ENCODE measurements at regions not wholly inside any gene's neighbourhood (a gene's known extent, or its start where the extent isn't known, plus 50 kb on each side); places are given as distances from the start of the nearest gene placed in this dataset.

DNA sequence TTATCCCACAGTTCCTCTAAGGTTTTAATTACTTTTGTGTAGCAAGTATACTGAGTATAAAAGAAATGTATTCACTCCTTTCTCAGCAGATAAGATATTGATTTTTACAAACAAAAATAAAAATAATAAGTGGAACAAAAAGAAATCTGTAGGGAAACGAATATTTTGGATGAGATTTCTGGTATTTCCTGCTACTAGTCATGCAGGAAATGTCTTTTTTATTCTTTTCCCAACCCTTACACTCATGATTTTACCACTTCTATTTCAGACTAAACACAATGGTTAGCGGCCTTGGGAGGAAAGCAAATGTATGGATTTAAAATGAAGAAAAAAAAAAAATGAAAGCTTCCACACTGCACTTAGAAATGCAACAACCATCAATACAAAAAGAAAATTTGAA lies 580.5 kb upstream of the MARCKS start:
- DNase-seq: no peak

DNA sequence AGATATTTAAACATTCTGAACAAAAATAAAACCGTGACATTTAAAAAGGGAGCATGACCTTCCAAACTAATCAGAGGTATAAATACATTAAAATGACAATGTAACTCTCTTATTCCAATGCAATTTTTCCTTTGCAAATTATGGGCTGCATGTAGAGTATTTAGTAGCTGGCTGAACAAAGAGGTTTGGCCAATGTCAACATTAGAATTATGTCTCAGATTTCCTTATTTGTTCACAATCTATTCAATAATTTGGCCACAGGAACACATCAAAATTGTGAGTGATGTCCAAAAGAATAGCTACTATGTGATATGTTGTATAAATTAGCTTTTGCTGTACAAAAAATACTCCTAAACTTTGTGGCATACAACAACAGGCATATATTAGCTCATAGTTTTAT lies 580.0 kb upstream of the MARCKS start:
- DNase-seq: no peak

DNA sequence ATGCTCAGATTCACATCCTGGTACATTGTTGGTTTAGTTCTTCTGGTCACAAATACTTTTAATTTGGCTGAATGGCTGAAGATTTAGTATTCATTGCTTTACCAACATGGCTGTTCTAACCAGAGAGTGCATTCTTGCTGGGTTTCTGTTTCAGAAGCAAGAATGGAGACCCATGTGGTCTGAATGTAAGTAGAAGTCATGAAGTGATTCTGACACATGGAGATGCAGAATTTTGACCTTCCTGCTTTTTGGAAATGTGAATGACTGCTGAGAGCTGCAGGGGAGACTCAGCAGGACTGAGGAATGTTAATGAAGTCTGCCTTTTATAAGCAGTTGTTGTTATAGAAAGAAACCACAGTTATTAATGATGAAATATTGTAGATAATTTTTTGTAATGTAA lies 576.1 kb upstream of the MARCKS start:
- DNase-seq: no peak

DNA sequence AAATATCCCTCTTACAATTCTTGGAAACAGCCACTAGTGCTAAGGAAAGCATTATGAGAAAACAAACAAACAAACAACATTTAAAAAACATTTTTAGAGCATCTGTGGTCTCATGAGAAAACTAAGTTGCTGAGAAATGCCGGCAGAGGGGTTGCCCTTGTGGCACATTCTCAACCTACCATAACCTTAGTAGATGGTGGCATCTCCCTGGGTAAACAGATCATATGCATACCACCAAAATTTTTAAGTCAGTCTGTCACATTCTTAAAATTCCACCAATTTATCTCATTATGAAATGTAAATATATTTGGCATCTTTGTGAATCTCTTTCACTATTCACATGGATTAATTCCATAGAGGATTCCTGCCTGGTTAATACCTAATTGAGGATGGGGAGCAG lies 575.7 kb upstream of the MARCKS start:
- DNase-seq: no peak

DNA sequence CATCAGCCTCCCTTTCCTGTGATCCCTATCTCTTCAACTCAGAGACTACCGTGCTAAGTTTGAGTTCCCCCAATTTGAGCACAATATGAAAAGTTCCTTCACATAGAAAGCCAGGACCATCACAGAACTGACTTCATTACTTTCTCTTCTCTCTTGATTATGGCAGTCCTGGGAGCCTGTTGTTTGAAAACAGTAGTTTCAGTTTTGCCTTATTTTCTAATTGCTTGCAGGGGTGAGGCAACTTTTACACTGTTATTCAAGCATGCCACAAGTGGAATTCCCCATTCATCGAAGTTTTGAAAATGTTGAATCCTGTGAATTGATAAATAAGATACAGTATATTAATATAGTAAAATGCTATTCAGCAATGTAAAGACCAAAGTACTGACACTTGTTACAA lies 569.7 kb upstream of the MARCKS start:
- no peak for DNase-seq

DNA sequence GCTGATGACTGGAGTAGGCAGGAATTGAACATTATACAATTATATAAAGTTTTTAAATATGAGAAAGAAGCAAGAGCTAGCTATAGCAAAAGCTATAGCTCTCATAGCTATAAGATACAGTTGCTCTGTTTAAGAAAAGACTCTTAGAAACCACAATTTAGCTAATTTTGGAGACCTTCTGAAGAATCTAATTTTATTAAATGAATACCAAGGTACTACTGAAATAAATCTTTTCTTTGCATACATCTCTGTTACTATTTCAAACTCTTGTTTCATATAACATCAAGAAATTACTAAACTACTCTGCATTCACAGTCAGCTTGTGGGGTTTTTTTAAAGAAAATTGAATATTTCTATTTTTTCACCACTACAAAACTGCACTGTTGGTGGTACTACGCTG lies 568.7 kb upstream of the MARCKS start:
- DNase-seq: no peak

DNA sequence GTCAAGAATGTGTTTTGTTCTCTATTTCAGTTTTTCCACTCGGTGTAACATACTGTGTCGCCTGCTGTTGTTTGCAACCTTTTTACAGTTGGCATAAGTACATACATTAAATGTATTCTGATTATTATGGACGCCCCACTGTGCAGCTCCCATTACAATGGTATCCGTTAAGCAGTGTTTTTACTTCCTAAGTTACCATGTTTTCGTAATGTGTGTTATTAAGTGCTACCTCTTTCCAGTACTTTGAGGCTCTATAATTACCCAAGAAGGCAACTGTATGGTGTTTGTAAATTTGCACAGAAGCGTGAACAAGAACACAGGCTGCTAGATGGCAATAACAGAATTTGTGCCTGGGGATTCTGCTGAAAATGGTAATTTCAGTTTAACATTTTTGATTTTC lies 568.0 kb upstream of the MARCKS start:
- DNase-seq: no peak

DNA sequence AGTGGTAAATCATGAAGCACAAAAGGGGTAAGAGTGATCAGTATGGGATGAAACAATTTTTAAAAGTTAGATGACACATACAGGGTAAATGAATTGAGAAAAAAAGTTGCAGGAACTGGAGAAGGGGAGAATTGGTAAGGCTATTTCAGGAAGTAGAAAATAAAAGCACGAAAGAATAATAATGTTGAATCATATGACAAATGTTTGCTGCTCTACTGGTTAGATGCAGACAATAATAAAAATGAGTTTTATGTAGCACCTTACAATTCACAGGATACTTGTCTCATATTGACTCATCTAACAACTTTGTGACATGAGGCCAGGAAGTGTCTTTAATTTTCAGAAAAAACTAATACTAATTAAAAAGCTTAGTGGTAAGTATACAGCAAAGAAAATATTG lies 566.5 kb upstream of the MARCKS start:
- no peak for DNase-seq

DNA sequence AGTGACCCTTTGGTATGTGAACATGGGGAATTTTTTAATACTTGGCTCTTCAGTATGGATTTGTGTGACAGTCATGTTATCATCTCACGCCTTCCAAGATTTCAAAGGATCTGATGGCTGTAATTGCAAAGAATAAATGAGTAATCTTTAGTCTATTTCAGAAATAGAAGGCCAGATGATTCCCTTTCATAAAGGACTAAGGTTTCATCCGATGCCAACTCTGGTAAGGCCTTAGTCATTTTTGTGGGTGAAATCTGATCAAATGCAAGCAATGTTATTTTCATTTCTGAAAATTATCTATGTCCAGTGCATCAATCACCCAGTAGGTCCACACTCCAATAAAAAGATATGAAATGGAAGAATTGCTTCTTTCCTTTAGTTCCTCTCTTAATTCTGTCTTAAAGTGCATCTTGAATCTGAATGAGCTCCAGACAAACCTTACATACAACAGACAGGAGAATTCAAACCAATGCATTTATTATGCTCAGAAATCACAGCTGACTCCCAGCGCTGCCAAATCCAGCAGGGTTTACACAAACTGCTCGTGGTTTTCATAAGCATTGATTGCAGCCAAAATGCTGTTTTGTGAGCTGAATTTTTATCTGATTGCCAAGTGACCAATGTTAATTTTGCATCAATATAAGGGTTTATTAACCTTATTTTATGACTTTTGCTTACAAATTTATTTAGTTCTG lies 565.2 kb upstream of the MARCKS start:
- DNase-seq: no peak

DNA sequence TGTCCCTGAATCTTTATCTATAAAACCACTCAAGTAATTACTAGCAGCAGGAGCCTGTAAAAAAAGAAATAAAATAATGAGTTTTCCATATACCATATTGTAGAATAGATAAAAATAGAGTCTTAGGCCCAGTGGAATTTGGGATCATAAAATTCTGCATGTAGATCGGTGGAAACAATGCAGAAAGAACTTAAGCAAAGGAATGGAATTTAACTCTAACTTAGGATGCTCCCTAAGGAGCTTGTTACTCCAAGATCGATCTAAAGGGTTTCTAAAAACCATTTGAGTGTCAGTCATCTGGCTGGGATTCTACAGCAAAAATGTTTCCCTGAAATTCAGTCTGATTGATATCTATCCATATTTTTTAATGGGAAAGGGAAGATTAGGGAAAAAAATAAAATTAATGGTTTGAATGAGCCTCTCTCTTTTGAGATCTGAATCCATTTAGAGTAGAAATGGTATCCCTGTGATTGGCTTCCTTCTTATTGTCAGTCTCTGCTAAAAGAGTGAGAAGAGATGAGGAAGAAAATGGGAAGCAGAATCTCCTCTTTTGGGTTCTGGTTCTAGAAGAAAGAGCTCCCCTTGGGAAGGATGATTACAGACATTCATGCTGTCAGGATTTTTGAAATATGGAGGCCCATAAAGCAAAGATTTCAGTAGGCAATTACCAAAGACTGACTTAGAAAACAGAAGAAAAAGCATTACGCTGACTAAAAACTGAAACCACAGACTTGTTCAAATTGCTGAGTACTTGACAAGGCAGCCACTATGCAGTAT lies 564.3 kb upstream of the MARCKS start:
- no peak for DNase-seq

DNA sequence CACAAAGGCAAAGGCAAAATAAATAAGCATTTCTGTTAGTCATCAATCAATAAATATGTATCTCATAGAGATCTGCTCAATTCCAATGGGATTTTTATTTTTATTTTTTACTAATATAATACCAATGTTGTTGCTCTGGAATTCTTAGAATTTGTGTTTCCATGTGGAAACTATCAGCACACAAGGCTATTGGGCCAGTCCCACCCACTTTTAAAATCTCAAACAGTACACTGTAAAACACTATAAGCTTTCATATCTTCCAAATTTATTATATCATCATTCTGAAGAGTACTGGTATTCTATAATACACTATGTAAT lies 563.8 kb upstream of the MARCKS start:
- DNase-seq: no peak

DNA sequence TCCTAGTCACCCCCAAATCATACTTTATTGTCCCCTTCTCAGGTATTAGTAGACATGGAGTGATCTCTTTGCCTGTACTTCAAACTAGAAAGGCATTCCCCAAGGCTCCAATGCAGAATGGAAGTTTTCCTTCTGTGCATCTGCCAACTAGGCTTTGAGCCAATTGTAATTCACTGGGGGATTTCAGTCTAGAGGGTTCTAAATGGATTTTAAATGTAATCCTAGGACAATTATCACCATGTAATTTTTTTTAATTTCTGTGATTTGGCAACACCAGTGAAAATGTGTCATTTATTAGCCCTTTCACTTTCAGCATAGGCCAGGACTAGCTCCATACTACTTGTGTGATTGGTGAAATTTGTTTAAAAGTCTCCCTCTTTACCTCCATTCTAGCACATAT lies 557.6 kb upstream of the MARCKS start:
- DNase-seq: no peak

DNA sequence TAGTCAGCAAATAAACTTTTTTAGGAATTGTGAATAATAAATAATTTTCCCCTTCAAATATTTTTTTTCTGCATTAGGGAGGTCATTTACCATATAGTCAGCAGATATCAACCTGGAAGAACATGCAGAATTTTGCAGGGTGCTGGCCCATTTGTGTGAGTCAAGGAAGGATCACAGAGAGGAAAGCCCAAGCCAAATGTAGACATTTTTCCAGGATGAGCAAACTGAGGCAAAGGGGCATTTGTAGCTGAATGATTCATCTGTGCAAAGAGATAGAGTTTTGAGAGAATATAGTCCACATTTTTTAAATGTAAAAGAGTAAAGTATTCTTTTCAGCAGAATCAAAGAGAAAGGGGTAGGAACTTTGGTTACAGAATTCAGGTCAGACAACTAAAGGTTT lies 555.5 kb upstream of the MARCKS start:
- DNase-seq: no peak

DNA sequence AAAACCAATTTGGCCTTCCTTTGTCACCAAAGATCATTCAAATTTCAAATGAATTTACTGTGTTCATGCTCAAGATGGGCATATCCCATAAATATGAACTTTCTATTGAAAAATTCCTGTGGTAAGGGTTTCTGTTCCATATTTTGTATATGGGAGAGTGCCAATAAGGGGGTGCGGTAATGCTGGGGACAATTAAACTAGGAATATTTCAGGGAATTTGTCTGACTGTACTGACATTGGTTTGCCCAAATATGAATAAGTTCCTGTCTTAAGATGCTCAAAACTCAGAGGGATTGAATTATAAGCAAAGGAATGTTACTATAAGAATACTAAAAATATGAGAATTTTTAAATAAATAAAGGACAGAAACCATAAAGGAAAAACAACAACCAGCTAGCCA lies 553.0 kb upstream of the MARCKS start:
- DNase-seq: no peak

DNA sequence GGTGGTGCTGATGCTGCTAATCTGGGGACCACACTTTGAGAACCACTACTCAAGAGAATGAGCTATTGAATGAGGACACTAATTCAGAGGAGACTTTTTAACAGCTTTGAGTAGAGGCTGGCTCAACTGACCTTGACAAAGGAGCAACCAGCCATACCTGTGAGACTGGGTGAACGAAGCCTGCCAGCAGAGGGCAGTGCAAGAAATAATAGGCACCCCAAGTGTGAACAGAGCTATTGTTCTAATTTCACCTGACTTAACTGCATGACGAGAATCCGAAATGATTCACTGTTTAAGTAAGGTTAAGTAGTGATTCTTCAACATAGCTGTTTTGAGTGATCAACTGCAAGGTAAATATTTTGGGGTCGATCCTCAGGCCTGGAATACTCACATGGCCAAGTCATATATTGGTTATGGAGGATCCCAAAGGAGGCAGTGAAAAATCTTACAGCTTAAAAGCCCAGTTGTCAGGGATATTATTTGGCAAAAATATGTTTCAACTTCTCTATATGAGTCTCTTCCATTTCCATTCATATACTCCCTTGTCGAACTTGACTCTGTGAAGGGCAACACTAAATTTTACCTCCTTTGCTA lies 550.5 kb upstream of the MARCKS start:
- DNase-seq: peak; percentile 36

DNA sequence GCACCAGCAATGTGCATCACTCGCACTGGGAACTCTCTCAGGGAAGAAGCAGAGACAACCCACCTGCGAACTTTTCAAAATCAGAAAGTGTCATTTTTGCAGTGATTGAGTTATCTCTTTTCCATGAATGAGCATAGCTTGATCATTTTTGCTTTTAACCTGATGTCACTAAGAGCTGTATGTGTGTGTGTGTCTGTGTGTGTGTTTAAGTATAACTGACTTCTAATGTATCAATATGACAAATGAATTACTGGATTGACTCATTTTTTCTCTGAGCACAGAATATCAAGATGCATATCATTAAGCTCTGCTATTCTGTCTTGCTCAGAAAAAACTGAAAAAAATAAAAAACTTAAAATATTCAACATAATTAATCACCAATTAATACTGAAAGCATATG lies 548.9 kb upstream of the MARCKS start:
- DNase-seq: no peak

DNA sequence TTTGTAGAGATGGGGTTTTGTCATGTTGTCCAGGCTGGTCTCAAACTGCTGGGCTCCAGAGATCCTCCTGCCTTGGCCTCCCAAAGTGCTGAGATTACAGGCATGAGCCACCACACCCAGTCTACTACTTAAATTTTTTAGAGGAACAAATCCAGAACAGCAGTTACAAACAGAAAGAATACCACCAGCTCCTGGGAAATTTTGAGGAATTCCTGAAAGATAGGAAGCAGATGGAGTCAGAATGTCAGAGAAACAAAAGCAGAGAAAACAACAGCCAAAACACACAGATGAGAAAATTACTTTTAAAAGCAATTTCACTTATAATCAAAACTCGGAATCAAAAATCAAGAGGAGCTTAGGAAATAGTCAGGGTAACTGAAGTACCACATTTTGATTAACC lies 543.3 kb upstream of the MARCKS start:
- DNase-seq: no peak

DNA sequence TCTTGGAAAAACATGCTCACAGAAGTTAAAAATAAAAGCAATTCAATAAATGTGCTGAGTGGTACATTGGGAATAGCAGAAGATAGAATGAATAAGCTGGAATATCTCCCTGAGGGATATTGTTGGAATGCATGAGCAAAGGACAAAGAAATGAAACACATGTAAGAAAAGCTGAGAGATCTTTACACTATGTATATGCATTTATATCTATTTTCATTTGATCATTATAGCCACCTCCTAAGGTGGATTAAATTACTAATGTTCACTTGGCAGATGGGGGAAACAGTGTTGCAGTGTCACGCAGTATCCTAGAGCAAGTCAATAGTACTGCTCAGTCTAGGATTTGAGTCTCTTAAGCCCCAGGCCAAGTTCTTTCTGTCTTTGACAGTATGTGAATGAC lies 542.0 kb upstream of the MARCKS start:
- DNase-seq: no peak

DNA sequence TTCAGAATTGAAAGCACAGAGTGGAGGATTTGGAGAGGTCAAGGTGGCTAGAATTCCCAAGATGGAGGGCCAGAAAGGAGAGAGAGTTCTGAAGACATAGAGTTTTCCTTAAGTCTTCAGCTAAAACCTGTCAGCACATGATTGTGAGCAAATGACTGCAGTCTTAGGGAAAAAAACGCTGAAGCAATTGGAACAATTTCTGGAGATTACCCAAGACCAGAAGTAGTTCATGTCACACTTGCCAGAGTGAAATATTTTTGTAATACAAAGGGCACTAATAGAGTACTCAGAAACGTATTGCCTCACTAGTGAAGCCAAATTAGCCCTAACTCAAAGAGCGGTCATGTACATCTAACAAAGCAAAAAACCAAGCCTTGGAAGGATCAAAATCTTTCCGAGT lies 541.3 kb upstream of the MARCKS start:
- no peak for DNase-seq

DNA sequence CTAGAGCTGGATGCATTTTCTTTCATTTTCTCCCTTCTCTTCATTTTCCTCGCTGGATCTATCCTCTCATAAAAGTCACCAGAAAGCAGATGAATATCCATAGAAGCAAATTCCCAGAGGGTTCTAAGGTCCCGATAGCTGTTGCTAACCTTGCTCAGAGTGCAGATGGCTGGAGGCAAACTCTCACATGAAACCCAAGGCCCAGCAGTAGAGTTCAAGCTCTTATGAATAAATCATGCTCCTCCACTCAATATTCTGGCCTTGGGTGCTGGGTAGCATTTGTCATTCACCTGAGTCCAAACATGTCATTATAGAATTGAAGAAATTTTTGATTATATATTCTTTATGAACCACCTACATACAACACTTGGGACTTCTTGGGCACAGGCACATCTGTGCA lies 539.7 kb upstream of the MARCKS start:
- no peak for DNase-seq

DNA sequence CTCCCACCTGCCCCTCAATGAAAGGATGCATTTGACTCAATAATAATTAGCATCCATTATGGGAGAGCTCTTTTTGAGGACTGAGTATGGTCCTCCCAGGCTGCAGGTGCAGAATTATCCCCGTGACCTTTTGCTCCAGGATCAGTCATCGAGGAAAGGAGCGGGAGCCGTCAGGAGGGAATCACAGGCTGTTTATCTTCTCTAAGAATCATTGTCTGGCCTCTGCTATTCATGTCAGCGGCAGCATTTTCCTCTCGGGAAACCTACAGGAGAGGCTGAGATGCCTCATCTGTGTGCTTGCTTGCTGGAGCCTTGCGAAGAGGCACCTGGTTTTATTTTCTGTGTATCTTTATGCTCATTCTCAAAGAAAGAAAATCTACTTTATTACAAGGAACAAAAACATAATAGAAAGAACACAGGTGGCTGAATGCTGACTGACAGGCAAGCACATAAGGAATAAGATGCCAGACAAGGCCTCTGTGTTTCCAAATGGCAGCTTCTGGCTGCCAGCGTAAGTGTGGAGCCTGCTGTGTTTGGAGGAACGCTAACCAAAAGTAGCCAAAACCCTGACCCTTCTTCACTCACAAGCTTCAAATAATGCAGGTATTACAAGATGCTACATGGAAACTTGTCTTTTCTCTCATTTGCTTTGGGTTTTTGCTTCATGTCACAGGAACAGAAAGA lies 539.1 kb upstream of the MARCKS start:
- no peak for DNase-seq

DNA sequence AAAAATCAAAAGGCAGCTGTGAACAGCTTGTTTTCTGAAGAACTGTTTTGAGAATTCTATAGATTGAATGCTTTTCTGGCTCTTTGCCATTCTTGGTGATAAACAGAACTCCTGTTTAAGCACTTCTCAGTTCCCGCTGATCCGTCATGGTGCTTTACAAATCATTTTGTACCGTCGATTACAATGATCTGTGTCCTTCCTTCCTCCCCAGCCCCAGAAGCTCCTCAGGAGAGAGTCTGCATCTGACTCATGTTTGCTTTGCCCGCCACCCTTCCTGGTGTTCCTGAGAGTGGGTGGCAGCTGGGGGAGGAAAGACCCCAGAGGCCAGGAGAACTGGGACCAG lies 538.6 kb upstream of the MARCKS start:
- no peak for DNase-seq

DNA sequence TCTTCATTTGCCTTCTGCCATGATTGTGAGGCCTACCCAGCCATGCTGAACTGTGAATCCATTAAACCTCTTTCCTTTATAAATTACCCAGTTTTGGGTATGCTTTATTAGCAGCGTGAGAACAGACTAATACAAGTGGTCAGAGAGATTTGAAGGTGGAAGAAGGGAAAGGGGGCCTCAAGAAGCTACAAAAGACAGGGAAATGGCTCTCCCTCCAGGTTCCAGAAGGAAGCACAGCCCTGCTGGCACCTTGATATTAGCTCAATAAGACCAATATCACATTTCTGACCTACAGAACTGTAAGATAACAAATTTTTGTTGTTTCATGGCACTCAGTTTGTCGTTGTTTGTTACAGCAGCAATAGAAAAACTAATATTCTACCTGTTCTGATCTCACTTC lies 536.5 kb upstream of the MARCKS start:
- no peak for DNase-seq

DNA sequence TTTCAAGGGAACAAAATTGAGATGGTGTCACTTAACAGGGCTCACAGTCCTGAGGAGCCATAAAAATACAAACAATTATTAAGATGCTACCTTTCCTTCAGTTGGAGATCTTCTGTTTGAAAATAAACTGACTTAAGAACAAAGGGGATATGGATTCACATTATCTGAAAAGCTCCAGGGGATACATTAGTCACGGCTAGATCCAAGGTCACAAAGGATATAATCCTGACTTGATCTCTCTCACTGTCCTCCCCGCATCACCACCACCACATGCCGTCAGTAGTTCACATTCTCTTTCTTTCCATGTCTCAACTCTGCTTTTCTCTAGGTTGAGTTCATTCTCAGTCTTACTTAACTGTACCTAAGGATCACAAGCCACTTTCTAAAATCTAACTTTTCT lies 530.4 kb upstream of the MARCKS start:
- DNase-seq: no peak
